Osteoblast (primary cell): ENCODE measurements at regions not wholly inside any gene's neighbourhood (a gene's known extent, or its start where the extent isn't known, plus 50 kb on each side); places are given as distances from the start of the nearest gene placed in this dataset.
"Not testable (repeated sequence)": the region's sequence is repeated elsewhere in the genome, so short reads cannot be mapped to it uniquely, and the experiment has no call there.

Source experiments
- DNase-seq: peaks from one replicate; pipeline ENCODE4 v3.0.0; 2011; ENCODE audit warnings: low spot score, mixed read lengths; ENCODE audit not compliant: insufficient read length; ENCODE audit errors: missing footprints
- H2AFZ ChIP-seq: 2 replicates; pipeline ENCODE4 v1.6.0; 2011; ENCODE audit warnings: mild to moderate bottlenecking, low read length
- H3K27ac ChIP-seq: 2 replicates; pipeline ENCODE4 v1.5.1; 2011; ENCODE audit warnings: mild to moderate bottlenecking, low read depth, low read length, moderate library complexity
- H3K27me3 ChIP-seq: 2 replicates; pipeline ENCODE4 v1.6.0; 2012; ENCODE audit warnings: mild to moderate bottlenecking, control low read depth, inconsistent platforms, low read length, moderate library complexity; ENCODE audit not compliant: insufficient read depth
- H3K36me3 ChIP-seq: 2 replicates; pipeline ENCODE4 v1.5.1; 2011; ENCODE audit warnings: mild to moderate bottlenecking, low read length, control low read depth, moderate library complexity; ENCODE audit not compliant: insufficient read depth
- H3K4me1 ChIP-seq: 2 replicates; pipeline ENCODE4 v1.5.1; 2011; ENCODE audit warnings: mild to moderate bottlenecking, low read length, control low read depth, moderate library complexity; ENCODE audit not compliant: insufficient read depth
- H3K4me2 ChIP-seq: 2 replicates; pipeline ENCODE4 v1.6.0; 2011; ENCODE audit warnings: mild to moderate bottlenecking, low read length; ENCODE audit not compliant: insufficient read depth
- H3K4me3 ChIP-seq: fragments of 200-600 bp; sonication (generic); 3 replicates; pipeline ENCODE4 v1.5.1; 2012; ENCODE audit warnings: mild to moderate bottlenecking, low read length, inconsistent platforms; ENCODE audit not compliant: insufficient read depth
- H3K79me2 ChIP-seq: 2 replicates; pipeline ENCODE4 v1.6.0; 2012; ENCODE audit warnings: mild to moderate bottlenecking, low read length, control low read depth, inconsistent platforms; ENCODE audit not compliant: insufficient read depth
- H3K9me3 ChIP-seq: 2 replicates; pipeline ENCODE4 v1.5.1; 2011; ENCODE audit warnings: low read depth, low read length, control low read depth
- H4K20me1 ChIP-seq: 2 replicates; pipeline ENCODE4 v1.6.0; 2012; ENCODE audit warnings: mild to moderate bottlenecking, low read length, control low read depth; ENCODE audit not compliant: insufficient read depth
- TF ChIP-seq, protein P1 (sequence below): IDR thresholded peaks from 2 replicates; pipeline ENCODE4 v1.5.1; 2011; ENCODE audit warnings: mild to moderate bottlenecking, low read depth, low read length, moderate library complexity; ENCODE audit errors: extremely low read depth

- H4K20me1 ChIP-seq = no peaks in the 10 kb centered on the region
- no peaks in the 10 kb centered on the region for H3K27me3 ChIP-seq
- H3K27ac ChIP-seq = no peak overlapping the region
- TF ChIP-seq, protein P1, sequence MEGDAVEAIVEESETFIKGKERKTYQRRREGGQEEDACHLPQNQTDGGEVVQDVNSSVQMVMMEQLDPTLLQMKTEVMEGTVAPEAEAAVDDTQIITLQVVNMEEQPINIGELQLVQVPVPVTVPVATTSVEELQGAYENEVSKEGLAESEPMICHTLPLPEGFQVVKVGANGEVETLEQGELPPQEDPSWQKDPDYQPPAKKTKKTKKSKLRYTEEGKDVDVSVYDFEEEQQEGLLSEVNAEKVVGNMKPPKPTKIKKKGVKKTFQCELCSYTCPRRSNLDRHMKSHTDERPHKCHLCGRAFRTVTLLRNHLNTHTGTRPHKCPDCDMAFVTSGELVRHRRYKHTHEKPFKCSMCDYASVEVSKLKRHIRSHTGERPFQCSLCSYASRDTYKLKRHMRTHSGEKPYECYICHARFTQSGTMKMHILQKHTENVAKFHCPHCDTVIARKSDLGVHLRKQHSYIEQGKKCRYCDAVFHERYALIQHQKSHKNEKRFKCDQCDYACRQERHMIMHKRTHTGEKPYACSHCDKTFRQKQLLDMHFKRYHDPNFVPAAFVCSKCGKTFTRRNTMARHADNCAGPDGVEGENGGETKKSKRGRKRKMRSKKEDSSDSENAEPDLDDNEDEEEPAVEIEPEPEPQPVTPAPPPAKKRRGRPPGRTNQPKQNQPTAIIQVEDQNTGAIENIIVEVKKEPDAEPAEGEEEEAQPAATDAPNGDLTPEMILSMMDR = no peak
- H3K4me2 ChIP-seq = no peak overlapping the region
- no peaks in the 10 kb centered on the region for H3K9me3 ChIP-seq
- H3K79me2 ChIP-seq = no peaks in the 10 kb centered on the region
- H3K36me3 ChIP-seq = no peaks in the 10 kb centered on the region
- peak overlapping the region; percentile 14 for H2AFZ ChIP-seq
- H3K4me1 ChIP-seq = no peaks in the 10 kb centered on the region
- H3K4me3 ChIP-seq = no peak overlapping the region
- no peak for DNase-seq
These were observed 167.8 kb downstream of the PCDH10 start for GRCh38 chr4:133316909-133317308.

DNA sequence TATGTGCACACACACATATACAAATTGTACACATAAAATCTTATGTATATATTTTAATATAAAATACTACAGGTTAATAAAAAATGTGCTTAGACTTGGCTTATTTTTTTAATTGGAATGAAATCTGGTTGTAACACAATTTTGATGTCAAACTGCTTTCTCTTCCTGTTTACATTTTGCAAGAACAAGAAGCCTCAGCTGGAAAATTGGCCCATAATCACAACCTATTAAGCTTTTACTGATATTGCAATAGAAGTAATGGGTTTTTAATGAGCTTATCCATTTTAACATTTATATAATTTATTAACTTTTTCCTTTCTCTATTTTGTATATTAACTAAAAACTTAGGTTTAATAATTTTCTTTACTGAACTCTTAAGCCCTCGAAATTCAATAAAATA is 165.9 kb downstream of the PCDH10 start:
- H3K4me1 ChIP-seq = no peaks in the 10 kb centered on the region
- no peaks in the 10 kb centered on the region for H3K36me3 ChIP-seq
- TF ChIP-seq, protein P1 = no peak
- no peak for DNase-seq
- no peak overlapping the region for H3K27ac ChIP-seq
- H3K4me3 ChIP-seq = no peak overlapping the region
- H4K20me1 ChIP-seq = no peaks in the 10 kb centered on the region
- no peak overlapping the region for H2AFZ ChIP-seq
- no peaks in the 10 kb centered on the region for H3K79me2 ChIP-seq
- no peaks in the 10 kb centered on the region for H3K9me3 ChIP-seq
- H3K4me2 ChIP-seq = no peak overlapping the region
- no peaks in the 10 kb centered on the region for H3K27me3 ChIP-seq

DNA sequence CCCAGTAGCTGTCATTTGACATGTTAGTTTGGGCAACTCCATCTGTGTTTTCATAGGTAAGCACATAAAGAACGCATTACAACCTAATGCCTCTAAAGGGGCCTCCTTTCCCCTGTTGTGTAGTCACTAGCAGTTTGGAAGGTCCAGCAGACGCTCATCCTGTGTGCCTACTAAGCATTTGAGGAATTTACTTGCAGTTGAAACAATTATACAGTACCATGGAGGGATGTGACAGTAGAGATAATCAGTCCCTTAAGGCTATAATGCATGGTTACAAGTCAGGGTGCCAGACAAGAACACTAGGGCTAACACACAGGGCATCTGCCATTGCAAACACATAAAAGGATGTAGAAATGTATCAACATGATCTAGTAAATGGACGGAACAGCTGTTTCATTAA is 138.3 kb downstream of the PCDH10 start:
- no peaks in the 10 kb centered on the region for H3K4me1 ChIP-seq
- H3K36me3 ChIP-seq = no peaks in the 10 kb centered on the region
- H3K4me2 ChIP-seq = no peak overlapping the region
- no peaks in the 10 kb centered on the region for H3K27me3 ChIP-seq
- no peak overlapping the region for H2AFZ ChIP-seq
- H3K27ac ChIP-seq = no peak overlapping the region
- no peak for DNase-seq
- TF ChIP-seq, protein P1 = no peak
- no peaks in the 10 kb centered on the region for H3K9me3 ChIP-seq
- no peak overlapping the region for H3K4me3 ChIP-seq
- no peaks in the 10 kb centered on the region for H4K20me1 ChIP-seq
- no peaks in the 10 kb centered on the region for H3K79me2 ChIP-seq

GRCh38 chr4:133278591-133278990 is 129.5 kb downstream of the PCDH10 start:
- no peaks in the 10 kb centered on the region for H3K27me3 ChIP-seq
- H3K4me3 ChIP-seq = no peak overlapping the region
- TF ChIP-seq, protein P1 = no peak
- no peak overlapping the region for H2AFZ ChIP-seq
- DNase-seq = no peak
- H3K9me3 ChIP-seq = no peaks in the 10 kb centered on the region
- H3K4me2 ChIP-seq = no peak overlapping the region
- no peaks in the 10 kb centered on the region for H3K79me2 ChIP-seq
- no peak overlapping the region for H3K27ac ChIP-seq
- no peaks in the 10 kb centered on the region for H4K20me1 ChIP-seq
- H3K36me3 ChIP-seq = no peaks in the 10 kb centered on the region
- no peaks in the 10 kb centered on the region for H3K4me1 ChIP-seq

GRCh38 chr4:133277940-133278339 is 128.8 kb downstream of the PCDH10 start:
- H3K4me2 ChIP-seq, H3K36me3 ChIP-seq, H3K4me1 ChIP-seq, H3K4me3 ChIP-seq, H3K9me3 ChIP-seq, DNase-seq, H3K79me2 ChIP-seq, H3K27ac ChIP-seq, H2AFZ ChIP-seq, H3K27me3 ChIP-seq, H4K20me1 ChIP-seq: not testable (repeated sequence)
